ENCODE measurements at regions not wholly inside any gene's neighbourhood (a gene's known extent, or its start where the extent isn't known, plus 50 kb on each side); places are given as distances from the start of the nearest gene placed in this dataset.

DNA sequence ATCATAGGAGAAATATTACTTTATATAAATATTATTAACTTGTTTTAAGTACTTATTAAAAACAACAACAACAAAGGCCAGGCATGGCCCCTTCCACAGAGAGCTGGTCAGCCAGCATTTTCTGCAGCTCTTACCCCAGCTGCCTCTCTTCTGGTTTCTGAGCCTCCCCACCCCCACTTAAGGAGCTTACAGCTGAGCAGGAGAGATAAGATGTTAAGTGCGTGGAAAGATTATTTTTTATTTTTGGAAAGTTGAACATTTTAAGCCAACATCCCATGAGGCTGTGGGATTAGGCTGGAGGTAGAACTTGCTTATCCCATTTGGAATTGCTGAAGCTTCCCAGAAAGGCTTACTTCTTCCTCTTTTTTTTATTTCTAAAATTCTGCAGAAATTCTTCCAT lies 401.2 kb downstream of the SEC14L1 start:
- CTCF ChIA-PET = interaction anchor here (0.5 to 2.6 kb wide), 19 partner anchors 9 to 477 kb away, joined by 3 to 11 read pairs (median 6); no protein-coding TSS in a partner anchor
- Mint-ChIP-seq H3K4me1 (peaks cover 47% of the 10 kb centered on the region), H3K36me3 (peaks cover 4% of the 10 kb centered on the region), H3K9me3 (peaks cover 7% of the 10 kb centered on the region), H3K4me3 (no peak overlapping the region), H3K27ac (no peak overlapping the region), H3K27me3 (ENCODE audit: low read depth) (peaks cover 20% of the 10 kb centered on the region)
- ATAC-seq (no peak), DNase-seq (ENCODE audit: low spot score) (no peak)
- POLR2A ChIA-PET = no interaction called here
- no peak for TF ChIP-seq RORB (CRISPR knock-in tag; IDR thresholded peaks at IDR 0.05)

DNA sequence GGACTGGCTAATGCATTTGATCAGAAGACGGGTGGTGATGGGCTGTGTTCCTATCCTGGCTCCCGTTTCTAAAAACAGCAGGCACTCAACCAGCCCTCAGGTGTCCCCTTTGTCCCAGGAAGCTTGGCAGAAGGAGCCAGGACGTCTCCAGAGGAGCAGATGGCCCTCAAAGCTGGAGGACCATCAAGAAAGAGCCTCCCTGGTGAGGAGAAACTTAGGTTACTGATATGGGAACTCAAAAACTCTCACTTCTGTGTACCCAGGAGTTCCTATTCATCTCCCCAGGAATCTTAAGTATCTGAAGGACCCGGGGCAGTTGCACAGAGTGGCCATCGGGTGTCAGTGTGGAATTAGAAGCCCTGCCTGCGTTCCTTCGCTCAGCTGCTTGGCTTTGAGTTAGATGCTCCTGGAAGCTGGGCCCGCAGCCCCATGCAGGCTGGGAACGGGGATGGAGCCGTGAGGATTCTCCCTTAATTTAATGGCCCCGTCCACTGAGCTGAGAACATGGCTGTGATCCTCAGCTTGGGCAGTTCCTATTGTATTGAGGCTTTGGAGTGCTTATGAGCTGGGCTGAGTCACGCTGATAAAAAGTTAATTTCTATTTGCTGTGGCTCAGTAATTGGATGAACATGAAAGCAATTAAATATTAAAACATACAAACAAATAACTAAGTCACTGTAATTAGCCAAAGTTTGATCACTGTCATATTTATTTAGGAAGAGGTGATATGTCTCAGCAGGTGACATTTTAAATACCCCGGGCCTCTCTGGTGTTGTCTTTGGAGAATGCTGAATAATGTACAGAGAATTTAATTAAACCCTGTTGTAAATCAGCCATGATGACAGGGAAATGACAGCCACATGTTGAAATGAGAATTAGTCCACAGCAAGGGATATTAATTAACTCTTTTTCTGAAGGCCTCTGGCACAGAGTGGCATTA lies 402.1 kb downstream of the SEC14L1 start:
- no peak overlapping the region for H3K27ac Mint-ChIP-seq
- ATAC-seq = peak; percentile 84
- ChIA-PET POLR2A (no interaction called here), CTCF (interaction anchor here (0.5 to 2.6 kb wide), 37 partner anchors 10 to 542 kb away, joined by 3 to 11 read pairs (median 4); no protein-coding TSS in a partner anchor)
- H3K4me3 Mint-ChIP-seq = peak overlapping the region; percentile 13; the same call in 1 of the 2 replicates
- peak; percentile 86 for DNase-seq (ENCODE audit: low spot score)
- peaks cover 20% of the 10 kb centered on the region for H3K27me3 Mint-ChIP-seq (ENCODE audit: low read depth)
- peaks cover 7% of the 10 kb centered on the region for H3K9me3 Mint-ChIP-seq
- H3K36me3 Mint-ChIP-seq = peaks cover 4% of the 10 kb centered on the region
- peaks cover 49% of the 10 kb centered on the region for H3K4me1 Mint-ChIP-seq
- TF ChIP-seq ZNF416 (CRISPR knock-in tag; IDR thresholded peaks at IDR 0.05) (no peak), IRF2 (CRISPR knock-in tag; IDR thresholded peaks at IDR 0.05; ENCODE audit: borderline replicate concordance, low read depth) (no peak), ZNF121 (CRISPR knock-in tag; IDR thresholded peaks at IDR 0.05) (peak; percentile 97), ZNF138 (CRISPR knock-in tag; conservative IDR thresholded peaks at IDR 0.05) (0 out of 2 replicates have a peak, but pooled peaks have one; percentile 65), PRRX2 (CRISPR knock-in tag; IDR thresholded peaks at IDR 0.05) (no peak), ZNF423 (CRISPR knock-in tag; IDR thresholded peaks at IDR 0.05) (peak; percentile 55; the same call in 1 of the 2 replicates), TP53 (CRISPR knock-in tag; IDR thresholded peaks at IDR 0.05) (no peak), FOXJ3 (CRISPR knock-in tag; IDR thresholded peaks at IDR 0.05; ENCODE audit: borderline replicate concordance) (no peak), NR2C2 (CRISPR knock-in tag; IDR thresholded peaks at IDR 0.05) (no peak), HMGA2 (CRISPR knock-in tag; IDR thresholded peaks at IDR 0.05) (no peak), CREM (CRISPR knock-in tag; IDR thresholded peaks at IDR 0.05) (no peak), ZNF396 (CRISPR knock-in tag; IDR thresholded peaks at IDR 0.05; ENCODE audit: borderline replicate concordance) (no peak), RELA (CRISPR knock-in tag; IDR thresholded peaks at IDR 0.05; ENCODE audit: borderline replicate concordance) (no peak), CBFB (CRISPR knock-in tag; IDR thresholded peaks at IDR 0.05; ENCODE audit: low read depth) (no peak), MXD4 (CRISPR knock-in tag; IDR thresholded peaks at IDR 0.05; ENCODE audit: borderline replicate concordance) (no peak), ESRRA (CRISPR knock-in tag; IDR thresholded peaks at IDR 0.05; ENCODE audit: borderline replicate concordance) (no peak), NR3C1 (CRISPR knock-in tag; conservative IDR thresholded peaks at IDR 0.05; ENCODE audit: low read depth) (no peak)
- TF ChIP-seq, protein P1, sequence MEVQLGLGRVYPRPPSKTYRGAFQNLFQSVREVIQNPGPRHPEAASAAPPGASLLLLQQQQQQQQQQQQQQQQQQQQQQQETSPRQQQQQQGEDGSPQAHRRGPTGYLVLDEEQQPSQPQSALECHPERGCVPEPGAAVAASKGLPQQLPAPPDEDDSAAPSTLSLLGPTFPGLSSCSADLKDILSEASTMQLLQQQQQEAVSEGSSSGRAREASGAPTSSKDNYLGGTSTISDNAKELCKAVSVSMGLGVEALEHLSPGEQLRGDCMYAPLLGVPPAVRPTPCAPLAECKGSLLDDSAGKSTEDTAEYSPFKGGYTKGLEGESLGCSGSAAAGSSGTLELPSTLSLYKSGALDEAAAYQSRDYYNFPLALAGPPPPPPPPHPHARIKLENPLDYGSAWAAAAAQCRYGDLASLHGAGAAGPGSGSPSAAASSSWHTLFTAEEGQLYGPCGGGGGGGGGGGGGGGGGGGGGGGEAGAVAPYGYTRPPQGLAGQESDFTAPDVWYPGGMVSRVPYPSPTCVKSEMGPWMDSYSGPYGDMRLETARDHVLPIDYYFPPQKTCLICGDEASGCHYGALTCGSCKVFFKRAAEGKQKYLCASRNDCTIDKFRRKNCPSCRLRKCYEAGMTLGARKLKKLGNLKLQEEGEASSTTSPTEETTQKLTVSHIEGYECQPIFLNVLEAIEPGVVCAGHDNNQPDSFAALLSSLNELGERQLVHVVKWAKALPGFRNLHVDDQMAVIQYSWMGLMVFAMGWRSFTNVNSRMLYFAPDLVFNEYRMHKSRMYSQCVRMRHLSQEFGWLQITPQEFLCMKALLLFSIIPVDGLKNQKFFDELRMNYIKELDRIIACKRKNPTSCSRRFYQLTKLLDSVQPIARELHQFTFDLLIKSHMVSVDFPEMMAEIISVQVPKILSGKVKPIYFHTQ (CRISPR knock-in tag; IDR thresholded peaks at IDR 0.05) = no peak
- TF ChIP-seq, protein P2, sequence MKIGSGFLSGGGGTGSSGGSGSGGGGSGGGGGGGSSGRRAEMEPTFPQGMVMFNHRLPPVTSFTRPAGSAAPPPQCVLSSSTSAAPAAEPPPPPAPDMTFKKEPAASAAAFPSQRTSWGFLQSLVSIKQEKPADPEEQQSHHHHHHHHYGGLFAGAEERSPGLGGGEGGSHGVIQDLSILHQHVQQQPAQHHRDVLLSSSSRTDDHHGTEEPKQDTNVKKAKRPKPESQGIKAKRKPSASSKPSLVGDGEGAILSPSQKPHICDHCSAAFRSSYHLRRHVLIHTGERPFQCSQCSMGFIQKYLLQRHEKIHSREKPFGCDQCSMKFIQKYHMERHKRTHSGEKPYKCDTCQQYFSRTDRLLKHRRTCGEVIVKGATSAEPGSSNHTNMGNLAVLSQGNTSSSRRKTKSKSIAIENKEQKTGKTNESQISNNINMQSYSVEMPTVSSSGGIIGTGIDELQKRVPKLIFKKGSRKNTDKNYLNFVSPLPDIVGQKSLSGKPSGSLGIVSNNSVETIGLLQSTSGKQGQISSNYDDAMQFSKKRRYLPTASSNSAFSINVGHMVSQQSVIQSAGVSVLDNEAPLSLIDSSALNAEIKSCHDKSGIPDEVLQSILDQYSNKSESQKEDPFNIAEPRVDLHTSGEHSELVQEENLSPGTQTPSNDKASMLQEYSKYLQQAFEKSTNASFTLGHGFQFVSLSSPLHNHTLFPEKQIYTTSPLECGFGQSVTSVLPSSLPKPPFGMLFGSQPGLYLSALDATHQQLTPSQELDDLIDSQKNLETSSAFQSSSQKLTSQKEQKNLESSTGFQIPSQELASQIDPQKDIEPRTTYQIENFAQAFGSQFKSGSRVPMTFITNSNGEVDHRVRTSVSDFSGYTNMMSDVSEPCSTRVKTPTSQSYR (CRISPR knock-in tag; IDR thresholded peaks at IDR 0.05) = no peak
- TF ChIP-seq, protein P3, sequence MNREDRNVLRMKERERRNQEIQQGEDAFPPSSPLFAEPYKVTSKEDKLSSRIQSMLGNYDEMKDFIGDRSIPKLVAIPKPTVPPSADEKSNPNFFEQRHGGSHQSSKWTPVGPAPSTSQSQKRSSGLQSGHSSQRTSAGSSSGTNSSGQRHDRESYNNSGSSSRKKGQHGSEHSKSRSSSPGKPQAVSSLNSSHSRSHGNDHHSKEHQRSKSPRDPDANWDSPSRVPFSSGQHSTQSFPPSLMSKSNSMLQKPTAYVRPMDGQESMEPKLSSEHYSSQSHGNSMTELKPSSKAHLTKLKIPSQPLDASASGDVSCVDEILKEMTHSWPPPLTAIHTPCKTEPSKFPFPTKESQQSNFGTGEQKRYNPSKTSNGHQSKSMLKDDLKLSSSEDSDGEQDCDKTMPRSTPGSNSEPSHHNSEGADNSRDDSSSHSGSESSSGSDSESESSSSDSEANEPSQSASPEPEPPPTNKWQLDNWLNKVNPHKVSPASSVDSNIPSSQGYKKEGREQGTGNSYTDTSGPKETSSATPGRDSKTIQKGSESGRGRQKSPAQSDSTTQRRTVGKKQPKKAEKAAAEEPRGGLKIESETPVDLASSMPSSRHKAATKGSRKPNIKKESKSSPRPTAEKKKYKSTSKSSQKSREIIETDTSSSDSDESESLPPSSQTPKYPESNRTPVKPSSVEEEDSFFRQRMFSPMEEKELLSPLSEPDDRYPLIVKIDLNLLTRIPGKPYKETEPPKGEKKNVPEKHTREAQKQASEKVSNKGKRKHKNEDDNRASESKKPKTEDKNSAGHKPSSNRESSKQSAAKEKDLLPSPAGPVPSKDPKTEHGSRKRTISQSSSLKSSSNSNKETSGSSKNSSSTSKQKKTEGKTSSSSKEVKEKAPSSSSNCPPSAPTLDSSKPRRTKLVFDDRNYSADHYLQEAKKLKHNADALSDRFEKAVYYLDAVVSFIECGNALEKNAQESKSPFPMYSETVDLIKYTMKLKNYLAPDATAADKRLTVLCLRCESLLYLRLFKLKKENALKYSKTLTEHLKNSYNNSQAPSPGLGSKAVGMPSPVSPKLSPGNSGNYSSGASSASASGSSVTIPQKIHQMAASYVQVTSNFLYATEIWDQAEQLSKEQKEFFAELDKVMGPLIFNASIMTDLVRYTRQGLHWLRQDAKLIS (CRISPR knock-in tag; IDR thresholded peaks at IDR 0.05; ENCODE audit: borderline replicate concordance) = 0 out of 2 replicates have a peak, but pooled peaks have one; percentile 34
- TF ChIP-seq, protein P4, sequence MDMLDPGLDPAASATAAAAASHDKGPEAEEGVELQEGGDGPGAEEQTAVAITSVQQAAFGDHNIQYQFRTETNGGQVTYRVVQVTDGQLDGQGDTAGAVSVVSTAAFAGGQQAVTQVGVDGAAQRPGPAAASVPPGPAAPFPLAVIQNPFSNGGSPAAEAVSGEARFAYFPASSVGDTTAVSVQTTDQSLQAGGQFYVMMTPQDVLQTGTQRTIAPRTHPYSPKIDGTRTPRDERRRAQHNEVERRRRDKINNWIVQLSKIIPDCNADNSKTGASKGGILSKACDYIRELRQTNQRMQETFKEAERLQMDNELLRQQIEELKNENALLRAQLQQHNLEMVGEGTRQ (CRISPR knock-in tag; IDR thresholded peaks at IDR 0.05) = no peak; the same call in 1 of the 2 replicates
- TF ChIP-seq, protein P5, sequence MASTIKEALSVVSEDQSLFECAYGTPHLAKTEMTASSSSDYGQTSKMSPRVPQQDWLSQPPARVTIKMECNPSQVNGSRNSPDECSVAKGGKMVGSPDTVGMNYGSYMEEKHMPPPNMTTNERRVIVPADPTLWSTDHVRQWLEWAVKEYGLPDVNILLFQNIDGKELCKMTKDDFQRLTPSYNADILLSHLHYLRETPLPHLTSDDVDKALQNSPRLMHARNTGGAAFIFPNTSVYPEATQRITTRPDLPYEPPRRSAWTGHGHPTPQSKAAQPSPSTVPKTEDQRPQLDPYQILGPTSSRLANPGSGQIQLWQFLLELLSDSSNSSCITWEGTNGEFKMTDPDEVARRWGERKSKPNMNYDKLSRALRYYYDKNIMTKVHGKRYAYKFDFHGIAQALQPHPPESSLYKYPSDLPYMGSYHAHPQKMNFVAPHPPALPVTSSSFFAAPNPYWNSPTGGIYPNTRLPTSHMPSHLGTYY (CRISPR knock-in tag; IDR thresholded peaks at IDR 0.05) = no peak

Measured in WTC11 (cell line).